HFFc6 (cell line): ENCODE measurements at regions not wholly inside any gene's neighbourhood (a gene's known extent, or its start where the extent isn't known, plus 50 kb on each side); places are given as distances from the start of the nearest gene placed in this dataset.

Source experiments
- DNase-seq: peaks from one replicate; pipeline ENCODE4 v3.0.0-alpha.2; 2018
- H3K27ac Mint-ChIP-seq: 2 replicates; pipeline ENCODE4 v1.8.0; 2020; ENCODE audit warnings: mild to moderate bottlenecking, mixed read lengths
- H3K27me3 Mint-ChIP-seq: 2 replicates; pipeline ENCODE4 v1.8.0; 2021; ENCODE audit warnings: mild to moderate bottlenecking, moderate library complexity, mixed read lengths; ENCODE audit not compliant: insufficient read depth
- H3K36me3 Mint-ChIP-seq: 2 replicates; pipeline ENCODE4 v1.8.0; 2021; ENCODE audit warnings: low read depth, mixed read lengths
- H3K4me1 Mint-ChIP-seq: 2 replicates; pipeline ENCODE4 v1.8.0; 2020; ENCODE audit warnings: low read depth, mixed read lengths
- H3K4me3 Mint-ChIP-seq: 2 replicates; pipeline ENCODE4 v1.8.0; 2020; ENCODE audit warnings: mild to moderate bottlenecking, moderate library complexity, mixed read lengths
- H3K9me3 Mint-ChIP-seq: 2 replicates; pipeline ENCODE4 v1.8.0; 2020; ENCODE audit warnings: mild to moderate bottlenecking, mixed read lengths
- TF ChIP-seq, protein P1 (sequence below): fragments of 200-600 bp; sonication (generic); IDR thresholded peaks from 2 replicates; pipeline ENCODE4 v1.5.0; 2021; ENCODE audit warnings: antibody characterized with exemption, mild to moderate bottlenecking

DNA sequence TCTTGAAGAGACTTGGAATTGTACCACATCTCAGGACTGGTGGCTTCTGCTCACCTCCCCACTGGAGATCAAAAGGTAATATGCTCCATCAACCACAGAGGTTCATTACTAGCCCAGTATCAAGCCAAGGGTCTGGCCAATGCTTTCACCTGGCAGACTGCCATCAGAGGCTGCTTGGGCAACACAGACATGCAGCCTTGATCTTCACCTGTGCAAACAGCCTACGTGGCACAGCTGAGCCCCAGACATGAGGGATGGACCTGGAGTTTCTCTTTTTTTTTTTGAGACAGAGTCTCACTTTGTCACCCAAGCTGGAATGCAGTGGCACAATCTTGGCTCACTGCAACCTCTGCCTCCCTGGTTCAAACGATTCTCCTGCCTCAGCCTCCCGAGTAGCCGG, 105.6 kb upstream of the HES1 start:
- Mint-ChIP-seq H3K9me3 (no peaks in the 10 kb centered on the region), H3K27ac (no peak overlapping the region), H3K4me3 (no peak overlapping the region), H3K4me1 (no peaks in the 10 kb centered on the region), H3K27me3 (peaks cover 43% of the 10 kb centered on the region), H3K36me3 (no peaks in the 10 kb centered on the region)
- TF ChIP-seq, protein P1, sequence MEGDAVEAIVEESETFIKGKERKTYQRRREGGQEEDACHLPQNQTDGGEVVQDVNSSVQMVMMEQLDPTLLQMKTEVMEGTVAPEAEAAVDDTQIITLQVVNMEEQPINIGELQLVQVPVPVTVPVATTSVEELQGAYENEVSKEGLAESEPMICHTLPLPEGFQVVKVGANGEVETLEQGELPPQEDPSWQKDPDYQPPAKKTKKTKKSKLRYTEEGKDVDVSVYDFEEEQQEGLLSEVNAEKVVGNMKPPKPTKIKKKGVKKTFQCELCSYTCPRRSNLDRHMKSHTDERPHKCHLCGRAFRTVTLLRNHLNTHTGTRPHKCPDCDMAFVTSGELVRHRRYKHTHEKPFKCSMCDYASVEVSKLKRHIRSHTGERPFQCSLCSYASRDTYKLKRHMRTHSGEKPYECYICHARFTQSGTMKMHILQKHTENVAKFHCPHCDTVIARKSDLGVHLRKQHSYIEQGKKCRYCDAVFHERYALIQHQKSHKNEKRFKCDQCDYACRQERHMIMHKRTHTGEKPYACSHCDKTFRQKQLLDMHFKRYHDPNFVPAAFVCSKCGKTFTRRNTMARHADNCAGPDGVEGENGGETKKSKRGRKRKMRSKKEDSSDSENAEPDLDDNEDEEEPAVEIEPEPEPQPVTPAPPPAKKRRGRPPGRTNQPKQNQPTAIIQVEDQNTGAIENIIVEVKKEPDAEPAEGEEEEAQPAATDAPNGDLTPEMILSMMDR: no peak
- DNase-seq: no peak

DNA sequence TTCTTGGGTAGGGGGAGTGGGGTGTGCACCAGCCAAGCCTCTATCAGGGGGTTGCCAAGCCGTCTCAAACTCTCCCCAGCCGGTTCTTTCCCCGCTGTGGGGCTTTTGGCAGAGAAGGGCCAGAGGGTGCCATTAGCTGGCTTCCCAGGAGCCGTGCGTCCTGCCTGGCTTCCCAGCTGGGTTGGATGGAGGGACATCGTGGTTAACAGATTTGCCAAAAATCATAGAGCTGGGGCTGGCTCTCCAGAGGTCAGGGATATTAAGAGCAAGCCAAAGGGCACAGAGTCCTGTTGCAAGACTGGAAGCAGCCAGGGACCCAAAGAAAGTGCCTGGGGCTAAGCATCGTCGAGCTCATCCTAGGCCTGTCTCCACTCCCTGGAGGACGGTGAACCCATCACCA, 104.6 kb upstream of the HES1 start:
- Mint-ChIP-seq H3K9me3 (no peaks in the 10 kb centered on the region), H3K4me1 (no peaks in the 10 kb centered on the region), H3K36me3 (no peaks in the 10 kb centered on the region), H3K27me3 (peaks cover 46% of the 10 kb centered on the region), H3K4me3 (no peak overlapping the region), H3K27ac (no peak overlapping the region)
- no peak for DNase-seq
- TF ChIP-seq, protein P1: no peak

DNA sequence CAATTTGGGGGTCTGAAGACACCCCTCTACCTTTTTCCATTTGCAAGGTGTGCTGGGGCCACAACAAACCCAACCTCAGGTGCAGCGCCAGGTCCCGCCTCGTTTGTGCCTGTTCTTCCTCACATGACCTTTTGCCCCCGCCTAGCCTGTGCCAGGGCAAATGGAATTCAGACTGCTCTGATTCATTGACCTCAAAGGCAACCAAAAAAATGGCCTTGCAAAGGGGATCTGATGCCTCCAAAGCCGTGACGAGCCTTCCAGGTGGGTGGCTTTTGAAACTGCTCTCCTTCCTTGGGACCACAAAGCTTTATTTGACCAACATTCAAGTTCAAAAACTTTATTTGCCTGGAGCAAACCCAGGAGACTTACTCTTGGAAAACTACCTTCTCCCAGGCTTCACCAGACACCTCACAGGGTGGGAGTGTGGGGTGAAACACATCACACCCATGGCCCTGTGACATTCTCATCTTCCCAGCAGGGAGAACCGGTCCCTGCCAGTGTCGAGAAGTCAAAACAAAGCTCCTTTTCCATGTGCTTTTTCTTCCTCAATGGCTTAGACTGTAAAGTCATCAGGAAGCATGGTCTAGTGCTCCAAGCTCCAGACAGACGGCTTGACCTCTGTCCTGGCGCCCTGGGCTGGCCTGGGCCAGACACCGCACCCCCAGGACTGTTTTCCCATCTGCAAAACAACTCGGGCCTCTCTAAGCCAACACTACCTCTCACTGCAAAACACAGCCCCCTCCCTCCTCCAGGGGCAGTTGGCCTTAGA, 103.9 kb upstream of the HES1 start:
- no peak for DNase-seq
- no peaks in the 10 kb centered on the region for H3K4me1 Mint-ChIP-seq

DNA sequence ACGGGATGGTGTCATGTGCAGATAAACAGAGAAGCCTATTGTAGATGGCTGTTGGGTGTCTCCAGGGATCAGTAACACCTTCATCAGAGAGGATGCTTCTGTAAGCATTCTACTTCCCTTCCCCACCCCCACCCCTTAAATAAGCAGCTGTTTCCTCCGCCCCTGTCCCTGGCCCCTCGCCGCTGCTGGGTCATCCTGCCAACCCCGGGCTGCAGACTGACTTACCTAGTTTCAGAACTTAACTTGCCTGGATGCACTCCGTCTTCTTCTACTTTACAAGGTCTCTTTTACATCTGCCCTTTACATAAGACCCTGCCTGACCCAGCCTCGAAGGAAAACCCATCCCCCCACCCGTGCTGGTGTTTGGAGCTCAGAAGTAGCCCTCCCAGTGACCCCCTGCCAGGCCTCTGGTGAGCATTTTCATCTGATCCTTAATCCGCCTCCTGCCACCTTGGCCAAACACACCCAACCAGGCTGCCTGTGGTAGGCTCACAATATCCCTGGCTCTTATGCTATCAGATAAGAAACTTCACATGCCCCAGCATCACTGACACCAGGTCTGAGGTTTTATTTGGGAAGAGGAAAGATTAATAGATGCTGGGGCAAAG, 103.0 kb upstream of the HES1 start:
- Mint-ChIP-seq H3K27me3 (peaks cover 39% of the 10 kb centered on the region), H3K36me3 (no peaks in the 10 kb centered on the region), H3K9me3 (no peaks in the 10 kb centered on the region), H3K27ac (no peak overlapping the region), H3K4me3 (no peak overlapping the region), H3K4me1 (no peaks in the 10 kb centered on the region)
- DNase-seq: no peak
- TF ChIP-seq, protein P1: no peak

More for the DNA sequence above, 103.9 kb upstream of the HES1 start:
- Mint-ChIP-seq H3K9me3 (no peaks in the 10 kb centered on the region), H3K36me3 (no peaks in the 10 kb centered on the region), H3K4me3 (no peak overlapping the region), H3K27ac (no peak overlapping the region), H3K27me3 (peaks cover 43% of the 10 kb centered on the region)
- TF ChIP-seq, protein P1: no peak

DNA sequence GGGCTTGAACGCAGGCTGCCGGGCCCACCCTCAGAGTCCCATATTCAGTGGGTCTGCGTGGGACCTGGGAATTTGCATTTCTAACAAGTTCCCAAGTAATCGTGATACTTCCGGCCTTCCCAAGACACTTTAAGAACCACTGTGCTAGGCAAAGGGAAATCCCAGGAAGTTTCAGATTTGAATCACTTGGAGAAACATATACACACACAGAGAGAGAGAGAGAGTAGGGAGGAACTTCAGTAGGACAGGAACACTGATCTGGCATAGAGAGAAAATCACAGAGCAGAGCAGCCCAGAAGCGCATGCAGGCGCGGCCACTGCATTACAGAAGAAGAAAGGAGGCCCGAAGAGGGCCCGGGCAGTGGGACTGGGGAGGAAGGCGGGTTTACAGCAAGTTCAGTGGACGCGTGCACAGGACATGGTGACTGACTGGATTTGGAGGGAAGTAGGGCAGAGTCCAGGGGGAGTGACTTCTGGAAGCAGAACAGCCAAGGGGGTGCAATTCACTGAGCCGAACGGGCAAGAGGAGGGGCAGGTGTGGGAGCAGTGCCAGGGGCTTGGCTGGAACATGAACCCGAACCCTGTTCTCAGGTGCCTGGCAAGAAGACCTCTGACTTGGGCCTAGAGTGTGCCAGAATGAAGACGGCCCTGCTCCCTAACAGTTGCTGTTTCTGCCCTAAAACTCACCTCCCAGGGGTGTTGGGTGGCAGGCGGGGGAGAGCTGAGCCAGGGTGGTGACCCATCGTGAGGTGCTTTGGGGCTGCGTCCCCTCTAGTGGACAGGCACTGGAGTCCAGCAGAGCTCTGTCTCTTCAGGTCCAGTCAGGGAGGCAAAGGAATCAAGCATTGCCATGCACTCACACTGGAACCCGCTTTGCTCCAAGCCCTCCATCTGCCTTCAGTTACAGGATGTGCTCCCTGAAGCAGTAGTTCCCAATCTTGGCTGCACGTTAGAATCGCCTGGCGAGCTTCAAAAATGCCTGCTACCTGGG, 101.3 kb upstream of the HES1 start:
- no peaks in the 10 kb centered on the region for H3K9me3 Mint-ChIP-seq
- no peaks in the 10 kb centered on the region for H3K36me3 Mint-ChIP-seq
- no peak overlapping the region for H3K27ac Mint-ChIP-seq
- no peaks in the 10 kb centered on the region for H3K4me1 Mint-ChIP-seq
- no peak for DNase-seq
- H3K4me3 Mint-ChIP-seq: no peak overlapping the region
- H3K27me3 Mint-ChIP-seq: peaks cover 38% of the 10 kb centered on the region
- TF ChIP-seq, protein P1: no peak
